Osteoblast (primary cell): ENCODE measurements at regions not wholly inside any gene's neighbourhood (a gene's known extent, or its start where the extent isn't known, plus 50 kb on each side); places are given as distances from the start of the nearest gene placed in this dataset.

ENCODE experiments used
- DNase-seq: peaks from one replicate; pipeline ENCODE4 v3.0.0; 2011; ENCODE audit warnings: low spot score, mixed read lengths; ENCODE audit not compliant: insufficient read length; ENCODE audit errors: missing footprints
- H2AFZ ChIP-seq: 2 replicates; pipeline ENCODE4 v1.6.0; 2011; ENCODE audit warnings: mild to moderate bottlenecking, low read length
- H3K27ac ChIP-seq: 2 replicates; pipeline ENCODE4 v1.5.1; 2011; ENCODE audit warnings: mild to moderate bottlenecking, low read depth, low read length, moderate library complexity
- H3K27me3 ChIP-seq: 2 replicates; pipeline ENCODE4 v1.6.0; 2012; ENCODE audit warnings: mild to moderate bottlenecking, control low read depth, inconsistent platforms, low read length, moderate library complexity; ENCODE audit not compliant: insufficient read depth
- H3K36me3 ChIP-seq: 2 replicates; pipeline ENCODE4 v1.5.1; 2011; ENCODE audit warnings: mild to moderate bottlenecking, low read length, control low read depth, moderate library complexity; ENCODE audit not compliant: insufficient read depth
- H3K4me1 ChIP-seq: 2 replicates; pipeline ENCODE4 v1.5.1; 2011; ENCODE audit warnings: mild to moderate bottlenecking, low read length, control low read depth, moderate library complexity; ENCODE audit not compliant: insufficient read depth
- H3K4me2 ChIP-seq: 2 replicates; pipeline ENCODE4 v1.6.0; 2011; ENCODE audit warnings: mild to moderate bottlenecking, low read length; ENCODE audit not compliant: insufficient read depth
- H3K4me3 ChIP-seq: fragments of 200-600 bp; sonication (generic); 3 replicates; pipeline ENCODE4 v1.5.1; 2012; ENCODE audit warnings: mild to moderate bottlenecking, low read length, inconsistent platforms; ENCODE audit not compliant: insufficient read depth
- H3K79me2 ChIP-seq: 2 replicates; pipeline ENCODE4 v1.6.0; 2012; ENCODE audit warnings: mild to moderate bottlenecking, low read length, control low read depth, inconsistent platforms; ENCODE audit not compliant: insufficient read depth
- H3K9me3 ChIP-seq: 2 replicates; pipeline ENCODE4 v1.5.1; 2011; ENCODE audit warnings: low read depth, low read length, control low read depth
- H4K20me1 ChIP-seq: 2 replicates; pipeline ENCODE4 v1.6.0; 2012; ENCODE audit warnings: mild to moderate bottlenecking, low read length, control low read depth; ENCODE audit not compliant: insufficient read depth
- CTCF ChIP-seq: IDR thresholded peaks from 2 replicates; pipeline ENCODE4 v1.5.1; 2011; ENCODE audit warnings: mild to moderate bottlenecking, low read depth, low read length, moderate library complexity; ENCODE audit errors: extremely low read depth

- Histone ChIP-seq H3K4me3 (no peak overlapping the region), H3K79me2 (no peaks in the 10 kb centered on the region), H2AFZ (no peak overlapping the region), H3K9me3 (no peaks in the 10 kb centered on the region), H3K36me3 (no peaks in the 10 kb centered on the region), H3K4me2 (no peak overlapping the region), H3K27ac (no peak overlapping the region), H4K20me1 (no peaks in the 10 kb centered on the region), H3K27me3 (no peaks in the 10 kb centered on the region), H3K4me1 (no peaks in the 10 kb centered on the region)
- TF ChIP-seq CTCF: no peak
- DNase-seq: peak; percentile 48
These were observed 629.6 kb downstream of the TBC1D22A start for GRCh38 chr22:47392054-47392347.

DNA sequence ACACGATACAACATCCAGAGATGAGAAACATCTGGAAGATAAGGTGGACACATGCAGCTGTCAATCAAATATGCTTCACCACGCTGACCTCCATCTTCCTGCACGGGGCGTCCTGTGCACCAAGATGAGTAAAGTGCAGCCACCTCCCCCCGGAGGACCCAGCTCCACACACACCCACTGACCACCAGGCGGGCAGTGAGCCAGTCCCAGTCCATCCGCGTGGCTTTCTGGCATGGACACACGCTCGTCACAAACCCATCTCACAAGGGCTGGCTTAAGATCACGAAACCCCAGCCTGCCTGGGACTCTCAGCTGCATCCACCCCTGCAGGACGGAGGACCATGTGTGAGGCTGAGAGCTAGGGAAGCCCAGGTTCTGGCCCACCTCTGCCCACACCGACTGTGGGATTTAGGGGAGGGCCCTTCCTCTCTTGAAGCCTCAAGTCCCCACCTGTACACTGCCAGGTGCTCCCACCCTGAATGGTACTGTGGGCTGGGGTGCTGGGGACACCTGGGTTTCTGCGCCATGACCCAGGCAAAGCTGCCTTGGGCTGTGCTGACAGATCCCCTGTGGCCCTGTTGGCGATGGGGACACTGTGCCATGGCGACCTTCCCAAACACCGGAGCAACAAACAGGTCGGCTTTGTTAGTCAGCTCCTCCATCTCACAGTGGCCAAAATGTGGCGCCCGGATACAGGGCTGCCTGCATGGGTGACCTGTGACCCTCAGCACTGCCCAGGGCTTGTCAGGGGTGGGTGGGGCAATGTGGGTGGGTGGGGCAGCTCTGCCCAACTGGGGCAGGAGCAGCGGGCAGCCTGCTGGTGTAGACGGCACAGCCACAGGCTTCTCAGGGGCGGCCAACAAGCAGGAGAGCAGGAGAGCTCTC is 629.0 kb downstream of the TBC1D22A start:
- Histone ChIP-seq H3K36me3 (no peaks in the 10 kb centered on the region), H3K9me3 (no peaks in the 10 kb centered on the region), H4K20me1 (no peaks in the 10 kb centered on the region), H3K27me3 (no peaks in the 10 kb centered on the region), H2AFZ (no peak overlapping the region), H3K27ac (no peak overlapping the region), H3K79me2 (no peaks in the 10 kb centered on the region), H3K4me2 (no peak overlapping the region), H3K4me3 (no peak overlapping the region), H3K4me1 (no peaks in the 10 kb centered on the region)
- TF ChIP-seq CTCF: no peak
- DNase-seq: peak; percentile 58

DNA sequence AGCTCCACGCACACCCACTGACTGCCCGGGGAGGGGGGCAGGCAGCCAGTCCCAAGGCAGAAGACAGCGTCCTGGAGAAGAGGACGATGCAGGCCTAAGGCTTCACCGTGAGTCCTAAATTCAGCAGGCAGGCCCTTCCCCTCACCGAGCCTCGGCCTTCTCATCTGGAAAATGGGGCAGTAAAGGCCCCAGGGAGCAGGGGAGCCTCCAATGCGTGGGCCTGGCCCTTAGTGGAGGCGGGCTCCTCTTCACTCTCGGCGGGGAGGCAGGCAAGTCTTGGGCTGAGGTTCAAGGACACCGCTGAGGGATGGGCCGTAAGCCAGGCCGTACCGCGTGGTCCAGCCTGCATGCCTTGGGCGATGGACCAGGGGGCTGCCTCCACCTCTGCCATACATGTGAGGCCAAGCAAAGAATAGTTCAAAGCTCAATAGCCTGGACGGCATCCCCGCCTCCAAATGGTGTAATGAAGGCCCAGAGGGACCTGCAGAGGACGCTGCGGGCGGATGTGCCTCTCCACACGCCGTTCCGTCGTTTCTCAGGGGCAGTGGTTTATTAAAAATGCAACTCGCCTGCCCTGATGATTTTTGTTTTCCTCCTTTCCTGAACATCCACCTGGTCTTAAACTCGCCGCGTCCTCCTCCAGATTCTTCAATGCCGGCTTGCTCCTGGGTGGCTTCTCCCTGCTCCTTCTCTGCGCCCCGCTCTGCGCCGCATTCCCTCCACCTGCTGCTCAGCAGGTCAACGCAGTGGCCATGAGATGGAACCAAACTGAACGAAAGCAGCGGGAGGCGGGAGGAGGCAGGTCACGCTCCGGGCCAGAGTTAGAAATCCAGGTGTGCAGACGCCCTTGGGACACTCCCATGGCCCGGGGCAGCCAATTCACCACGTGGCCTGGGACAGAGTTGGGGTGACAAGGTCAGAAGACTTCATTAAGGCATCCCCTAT is 627.8 kb downstream of the TBC1D22A start:
- Histone ChIP-seq H3K4me1 (no peaks in the 10 kb centered on the region), H3K9me3 (no peaks in the 10 kb centered on the region), H4K20me1 (no peaks in the 10 kb centered on the region), H3K36me3 (no peaks in the 10 kb centered on the region), H3K79me2 (no peaks in the 10 kb centered on the region), H3K4me2 (no peak overlapping the region), H3K4me3 (no peak overlapping the region), H3K27me3 (no peaks in the 10 kb centered on the region), H3K27ac (no peak overlapping the region), H2AFZ (no peak overlapping the region)
- peak; percentile 58 for DNase-seq
- TF ChIP-seq CTCF: no peak

DNA sequence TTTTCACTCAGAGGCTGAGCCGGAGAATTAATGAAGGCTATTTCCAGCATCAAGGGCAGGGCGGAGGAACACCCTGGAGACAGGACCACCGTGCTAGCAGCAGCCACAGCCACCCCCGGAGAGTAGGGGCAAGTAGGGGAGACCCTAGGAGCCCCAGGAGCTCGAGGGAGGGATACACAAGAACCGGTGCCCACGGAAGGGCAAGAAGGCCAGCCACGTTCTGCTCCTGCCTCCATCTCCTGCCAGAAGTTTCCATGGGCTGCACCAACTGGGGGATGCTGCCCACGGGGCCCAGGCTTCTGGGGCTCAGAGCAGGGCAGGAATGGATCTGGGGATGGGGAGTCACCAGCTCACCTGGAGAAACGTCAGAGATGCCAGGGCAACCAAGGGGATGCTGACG is 626.8 kb downstream of the TBC1D22A start:
- H3K27ac ChIP-seq: no peak overlapping the region
- no peak overlapping the region for H2AFZ ChIP-seq
- no peaks in the 10 kb centered on the region for H3K79me2 ChIP-seq
- no peaks in the 10 kb centered on the region for H3K27me3 ChIP-seq
- no peaks in the 10 kb centered on the region for H3K36me3 ChIP-seq
- no peaks in the 10 kb centered on the region for H3K4me1 ChIP-seq
- H4K20me1 ChIP-seq: no peaks in the 10 kb centered on the region
- no peak overlapping the region for H3K4me3 ChIP-seq
- H3K9me3 ChIP-seq: no peaks in the 10 kb centered on the region
- peak; percentile 68 for DNase-seq
- no peak overlapping the region for H3K4me2 ChIP-seq
- TF ChIP-seq CTCF: no peak
